ENCODE measurements at regions not wholly inside any gene's neighbourhood (a gene's known extent, or its start where the extent isn't known, plus 50 kb on each side); places are given as distances from the start of the nearest gene placed in this dataset.
A peak's percentile ranks its signal among the peaks of the same experiment; 100 is the strongest.

- Histone ChIP-seq H3K36me3 (no peaks in the 10 kb centered on the region), H3K4me3 (no peak overlapping the region), H3K4me1 (peaks cover 0 to 39% (median 0%) of the 10 kb centered on the region in 4 donors), H3K9me3 (no peaks in the 10 kb centered on the region), H3K27me3 (no peaks in the 10 kb centered on the region), H3K27ac (peak overlapping the region in 3 of 4 donors; percentile 38 to 73 (median 42))
- TF ChIP-seq CTCF (IDR thresholded peaks at IDR 0.05), result no peak
- TF ChIP-seq EP300 (IDR thresholded peaks at IDR 0.05), result no peak
- TF ChIP-seq POLR2A (IDR thresholded peaks at IDR 0.05), result no peak
- WGBS, 2 donors, result 74 to 85% methylated on average over 1 of the region's 1 CpG
- no peak for DNase-seq (ENCODE audit: low spot score in 2 of 2)
Observed at GRCh38 chr12:42706321-42706720, 116.8 kb upstream of the PRICKLE1 start.

GRCh38 chr12:42705863-42706262 lies 116.3 kb upstream of the PRICKLE1 start:
- peak; percentile 54 to 70 for DNase-seq (ENCODE audit: low spot score in 2 of 2)
- no peak overlapping the region for H3K4me3 ChIP-seq
- H3K4me1 ChIP-seq, result peaks cover 0 to 39% (median 0%) of the 10 kb centered on the region in 4 donors
- TF ChIP-seq CTCF (IDR thresholded peaks at IDR 0.05) (no peak), POLR2A (IDR thresholded peaks at IDR 0.05) (no peak), EP300 (IDR thresholded peaks at IDR 0.05) (peak in 1 of 2 donors; percentile 72)
- no peaks in the 10 kb centered on the region for H3K9me3 ChIP-seq
- H3K27me3 ChIP-seq, result no peaks in the 10 kb centered on the region
- 10 to 13% methylated on average over 4 of the region's 4 CpGs for WGBS, 2 donors
- peak overlapping the region in 3 of 4 donors; percentile 38 to 73 (median 42) for H3K27ac ChIP-seq
- no peaks in the 10 kb centered on the region for H3K36me3 ChIP-seq

- DNase-seq (ENCODE audit: low spot score in 2 of 2), result no peak
- H3K27ac ChIP-seq, result peak overlapping the region in 1 of 4 donors; percentile 32
- no peak overlapping the region for H3K4me3 ChIP-seq
- WGBS, 2 donors, result 43 to 60% methylated on average over 2 of the region's 2 CpGs
- no peak for TF ChIP-seq CTCF (IDR thresholded peaks at IDR 0.05)
- TF ChIP-seq POLR2A (IDR thresholded peaks at IDR 0.05), result no peak
- H3K9me3 ChIP-seq, result no peaks in the 10 kb centered on the region
- no peaks in the 10 kb centered on the region for H3K27me3 ChIP-seq
- H3K36me3 ChIP-seq, result no peaks in the 10 kb centered on the region
- H3K4me1 ChIP-seq, result peaks cover 0 to 39% (median 0%) of the 10 kb centered on the region in 4 donors
Observed at GRCh38 chr12:42704810-42705401, 115.4 kb upstream of the PRICKLE1 start.

GRCh38 chr12:42704340-42704739 lies 114.8 kb upstream of the PRICKLE1 start:
- H3K27ac ChIP-seq, result no peak overlapping the region
- H3K27me3 ChIP-seq, result no peaks in the 10 kb centered on the region
- no peaks in the 10 kb centered on the region for H3K36me3 ChIP-seq
- no peaks in the 10 kb centered on the region for H3K9me3 ChIP-seq
- TF ChIP-seq CTCF (IDR thresholded peaks at IDR 0.05) (no peak), EP300 (IDR thresholded peaks at IDR 0.05) (no peak), POLR2A (IDR thresholded peaks at IDR 0.05) (no peak)
- H3K4me3 ChIP-seq, result no peak overlapping the region
- peaks cover 0 to 43% (median 0%) of the 10 kb centered on the region in 4 donors for H3K4me1 ChIP-seq
- DNase-seq (ENCODE audit: low spot score in 2 of 2), result no peak

GRCh38 chr12:42701084-42701483 lies 111.5 kb upstream of the PRICKLE1 start:
- H3K9me3 ChIP-seq, result no peaks in the 10 kb centered on the region
- no peak overlapping the region for H3K27ac ChIP-seq
- WGBS, 2 donors, result 66 to 74% methylated on average over 3 of the region's 3 CpGs
- TF ChIP-seq EP300 (IDR thresholded peaks at IDR 0.05), result no peak
- no peak for TF ChIP-seq CTCF (IDR thresholded peaks at IDR 0.05)
- no peaks in the 10 kb centered on the region for H3K27me3 ChIP-seq
- H3K4me1 ChIP-seq, result peaks cover 0 to 47% (median 0%) of the 10 kb centered on the region in 4 donors
- H3K36me3 ChIP-seq, result no peaks in the 10 kb centered on the region
- H3K4me3 ChIP-seq, result no peak overlapping the region
- DNase-seq (ENCODE audit: low spot score in 2 of 2), result no peak

Measured in tibial nerve (tissue), 4 donors.